HT1080 (cell line): ENCODE measurements at regions not wholly inside any gene's neighbourhood (a gene's known extent, or its start where the extent isn't known, plus 50 kb on each side); places are given as distances from the start of the nearest gene placed in this dataset. TPM values are rescaled to one million over a fixed set of nuclear protein-coding genes. Genes with fewer than 3 reads are reported as not detected.

Source experiments
- DNase-seq: peaks from one replicate; pipeline ENCODE4 v3.0.0-alpha.2; 2015; ENCODE audit warnings: low read depth
- small RNA-seq: library from RNA; depleted of rRNA; stranded (forward); fragments of <200 nt; gene quantifications from one replicate; pipeline ENCODE3, GENCODE V24; 2014

DNA sequence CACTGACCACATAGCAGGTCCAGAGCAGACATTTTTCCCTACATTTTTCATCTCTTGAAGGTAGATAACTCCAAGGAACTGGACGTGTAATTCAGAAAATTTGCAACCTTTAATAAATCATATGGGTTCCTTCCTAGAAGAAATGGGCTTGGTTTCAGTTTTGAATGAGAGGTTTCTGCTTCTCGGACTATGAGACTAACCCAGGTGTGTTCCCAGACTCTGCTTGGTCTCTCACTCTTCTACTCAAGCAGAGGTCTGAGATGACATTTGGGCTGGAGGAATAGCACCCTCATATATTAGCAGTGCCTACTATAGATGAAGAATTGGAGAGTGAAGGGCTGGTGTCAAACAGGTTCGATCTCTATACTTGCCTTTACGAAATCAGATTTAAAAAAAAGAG lies 231.2 kb downstream of the DOK5 start:
- DNase-seq: no peak

DNA sequence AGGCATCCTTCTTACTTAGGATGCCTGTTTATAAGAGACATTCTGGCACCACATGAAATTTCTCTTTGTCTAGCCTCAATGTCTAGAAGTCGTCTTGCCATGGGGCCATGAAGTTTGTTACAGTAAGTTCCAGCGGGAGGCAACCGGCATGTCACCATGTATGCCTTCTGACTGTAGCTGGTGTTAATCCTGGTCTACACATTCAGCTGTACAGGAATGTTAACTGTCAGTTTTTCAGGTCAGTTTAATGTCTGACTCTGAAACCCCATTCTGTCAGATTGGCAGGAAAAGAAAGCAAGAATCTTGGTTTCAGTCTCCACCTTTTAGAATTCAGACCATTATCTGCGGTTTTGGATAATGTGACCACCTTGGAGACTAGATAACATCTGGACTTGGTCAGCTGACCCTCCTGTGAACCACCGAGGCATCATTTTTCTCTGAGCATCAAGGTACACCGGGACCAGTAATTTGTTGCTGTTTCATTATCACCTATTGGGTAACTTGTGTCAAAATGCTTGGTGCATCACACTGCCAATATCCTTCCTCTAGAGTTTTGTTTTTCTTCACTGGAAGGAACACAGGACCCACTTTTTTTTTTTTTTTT lies 228.7 kb downstream of the DOK5 start:
- DNase-seq: no peak

Small RNA genes lying in the stretch of these regions (small RNA-seq; reads per million reads assigned to genes)
- not detected for gene RNU4ATAC7P
